ENCODE measurements at regions not wholly inside any gene's neighbourhood (a gene's known extent, or its start where the extent isn't known, plus 50 kb on each side); places are given as distances from the start of the nearest gene placed in this dataset.

GRCh38 chr2:6203291-6203959, 511.2 kb downstream of the SOX11 start:
- no peak for DNase-seq
- Histone ChIP-seq H3K4me1 (peaks cover 0 to 11% (median 0%) of the 10 kb centered on the region in 4 donors), H3K27me3 (no peaks in the 10 kb centered on the region), H3K36me3 (no peaks in the 10 kb centered on the region), H3K9me3 (peaks cover 0 to 2% (median 0%) of the 10 kb centered on the region in 4 donors), H3K4me3 (no peak overlapping the region), H3K27ac (no peak overlapping the region)
- TF ChIP-seq, protein P1, sequence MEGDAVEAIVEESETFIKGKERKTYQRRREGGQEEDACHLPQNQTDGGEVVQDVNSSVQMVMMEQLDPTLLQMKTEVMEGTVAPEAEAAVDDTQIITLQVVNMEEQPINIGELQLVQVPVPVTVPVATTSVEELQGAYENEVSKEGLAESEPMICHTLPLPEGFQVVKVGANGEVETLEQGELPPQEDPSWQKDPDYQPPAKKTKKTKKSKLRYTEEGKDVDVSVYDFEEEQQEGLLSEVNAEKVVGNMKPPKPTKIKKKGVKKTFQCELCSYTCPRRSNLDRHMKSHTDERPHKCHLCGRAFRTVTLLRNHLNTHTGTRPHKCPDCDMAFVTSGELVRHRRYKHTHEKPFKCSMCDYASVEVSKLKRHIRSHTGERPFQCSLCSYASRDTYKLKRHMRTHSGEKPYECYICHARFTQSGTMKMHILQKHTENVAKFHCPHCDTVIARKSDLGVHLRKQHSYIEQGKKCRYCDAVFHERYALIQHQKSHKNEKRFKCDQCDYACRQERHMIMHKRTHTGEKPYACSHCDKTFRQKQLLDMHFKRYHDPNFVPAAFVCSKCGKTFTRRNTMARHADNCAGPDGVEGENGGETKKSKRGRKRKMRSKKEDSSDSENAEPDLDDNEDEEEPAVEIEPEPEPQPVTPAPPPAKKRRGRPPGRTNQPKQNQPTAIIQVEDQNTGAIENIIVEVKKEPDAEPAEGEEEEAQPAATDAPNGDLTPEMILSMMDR (IDR thresholded peaks at IDR 0.05): peak in 1 of 6 experiments; percentile 10
- no peak for TF ChIP-seq POLR2A (IDR thresholded peaks at IDR 0.05)

DNA sequence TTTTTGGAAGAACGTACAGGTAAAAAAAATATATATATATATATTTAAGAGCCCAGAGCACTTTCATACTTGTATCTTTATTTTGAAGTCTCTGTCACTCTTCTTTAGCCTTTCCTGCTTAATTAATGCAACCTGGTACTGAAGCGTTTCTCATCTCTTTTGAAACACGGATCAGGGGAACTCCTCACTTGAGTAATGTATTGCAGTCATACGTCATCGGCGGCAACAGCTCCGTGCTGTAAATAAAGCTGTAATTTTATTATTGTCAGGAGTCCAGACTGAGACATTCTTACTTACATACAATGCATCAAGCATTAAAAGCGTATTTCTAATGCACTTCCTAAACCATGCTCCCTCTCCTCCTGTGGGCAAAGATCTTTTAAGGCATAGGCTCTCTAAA, 514.7 kb downstream of the SOX11 start:
- Histone ChIP-seq H3K4me3 (no peak overlapping the region), H3K27me3 (no peaks in the 10 kb centered on the region), H3K27ac (no peak overlapping the region), H3K36me3 (no peaks in the 10 kb centered on the region), H3K9me3 (no peaks in the 10 kb centered on the region), H3K4me1 (peaks cover 0 to 11% (median 0%) of the 10 kb centered on the region in 4 donors)
- TF ChIP-seq, protein P1 (IDR thresholded peaks at IDR 0.05): no peak
- no peak for TF ChIP-seq POLR2A (IDR thresholded peaks at IDR 0.05)
- no peak for DNase-seq

- H3K4me1 ChIP-seq: no peaks in the 10 kb centered on the region
- no peak for DNase-seq
- no peaks in the 10 kb centered on the region for H3K36me3 ChIP-seq
- TF ChIP-seq POLR2A (IDR thresholded peaks at IDR 0.05): no peak
- TF ChIP-seq, protein P1 (IDR thresholded peaks at IDR 0.05): no peak
- H3K27ac ChIP-seq: no peak overlapping the region
- H3K27me3 ChIP-seq: no peaks in the 10 kb centered on the region
- H3K9me3 ChIP-seq: no peaks in the 10 kb centered on the region
- no peak overlapping the region for H3K4me3 ChIP-seq
These were observed 519.1 kb downstream of the SOX11 start for GRCh38 chr2:6211236-6211635.

- Histone ChIP-seq H3K4me1 (no peaks in the 10 kb centered on the region), H3K27ac (no peak overlapping the region), H3K4me3 (no peak overlapping the region), H3K27me3 (no peaks in the 10 kb centered on the region), H3K36me3 (no peaks in the 10 kb centered on the region), H3K9me3 (no peaks in the 10 kb centered on the region)
- TF ChIP-seq, protein P1 (IDR thresholded peaks at IDR 0.05): no peak
- no peak for TF ChIP-seq POLR2A (IDR thresholded peaks at IDR 0.05)
- no peak for DNase-seq
These were observed 520.3 kb downstream of the SOX11 start for GRCh38 chr2:6212491-6212890.

DNA sequence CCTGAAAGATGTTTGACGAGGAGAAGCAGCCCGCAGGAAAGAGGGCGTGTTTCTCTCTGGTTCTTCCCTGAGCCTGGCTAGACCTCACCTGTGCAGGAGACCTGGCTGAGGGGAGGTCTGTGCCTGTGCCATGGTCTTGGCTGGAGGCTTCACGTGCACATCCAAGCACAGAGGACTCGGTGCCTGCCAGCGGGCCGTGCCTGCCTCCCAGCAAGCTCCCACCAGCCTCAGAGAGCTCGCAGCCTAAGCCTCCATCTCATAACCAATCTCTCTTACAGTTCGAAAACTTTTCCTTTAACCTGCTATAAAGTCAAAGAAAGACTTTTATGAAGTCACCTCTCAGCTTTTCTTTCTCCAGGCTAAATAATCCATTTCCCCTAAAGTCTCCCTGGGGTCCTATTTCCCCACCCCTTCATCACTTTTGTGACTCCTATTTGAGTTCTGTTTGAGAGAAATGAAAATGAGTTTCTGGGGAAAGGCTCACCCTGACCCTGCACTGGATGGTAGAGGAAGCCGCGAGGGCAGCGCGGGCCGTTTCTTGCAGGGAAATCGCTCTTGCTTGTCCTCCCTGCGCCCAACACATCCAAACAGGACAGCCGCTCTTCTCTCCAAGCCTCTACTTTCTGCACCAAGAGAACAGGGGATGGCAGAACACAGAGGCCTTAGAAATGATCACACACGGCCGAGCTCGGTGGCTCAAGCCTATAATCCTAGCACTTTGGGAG, 521.0 kb downstream of the SOX11 start:
- H3K27ac ChIP-seq: no peak overlapping the region
- no peak overlapping the region for H3K4me3 ChIP-seq
- H3K36me3 ChIP-seq: no peaks in the 10 kb centered on the region
- no peaks in the 10 kb centered on the region for H3K9me3 ChIP-seq
- DNase-seq: no peak
- H3K4me1 ChIP-seq: no peaks in the 10 kb centered on the region
- no peaks in the 10 kb centered on the region for H3K27me3 ChIP-seq
- no peak for TF ChIP-seq POLR2A (IDR thresholded peaks at IDR 0.05)
- TF ChIP-seq, protein P1 (IDR thresholded peaks at IDR 0.05): no peak

Measured in Peyer's patch (tissue), 4 donors.